Body of pancreas (tissue), 4 donors: ENCODE measurements at regions not wholly inside any gene's neighbourhood (a gene's known extent, or its start where the extent isn't known, plus 50 kb on each side); places are given as distances from the start of the nearest gene placed in this dataset.
"Not testable (repeated sequence)": the region's sequence is repeated elsewhere in the genome, so short reads cannot be mapped to it uniquely, and the experiment has no call there.

ENCODE experiments used
- ATAC-seq: fragments of 150-250 bp; one replicate; pipeline ENCODE4 v1.9.1; 2016
- DNase-seq, 4 donors: peaks; one replicate each; pipeline ENCODE4 v3.0.0-alpha.2; 2019
- H3K27ac ChIP-seq, 4 donors: fragments of 200-600 bp; sonication (generic); 1 replicate in 3 of 4; 2 replicates in 1 of 4; pipeline versions ENCODE4 v1.5.1 to v1.6.1; 2016 to 2019; ENCODE audit warnings: mild to moderate bottlenecking in 1 of 4, mixed read lengths in 1 of 4, moderate library complexity in 1 of 4
- H3K27me3 ChIP-seq, 2 donors: fragments of 200-600 bp; sonication (generic); one replicate each; pipeline ENCODE4 v1.6.0; 2016; ENCODE audit warnings: mild to moderate bottlenecking in 1 of 2
- H3K36me3 ChIP-seq, 2 donors: fragments of 200-600 bp; sonication (generic); replicated peaks in 1 of 2; 2 replicates each; pipeline ENCODE4 v1.5.1; 2016; ENCODE audit warnings: low read depth in 2 of 2; ENCODE audit not compliant: insufficient read depth in 1 of 2
- H3K4me1 ChIP-seq: fragments of 200-600 bp; sonication (generic); one replicate; pipeline ENCODE4 v1.6.0; 2016
- H3K4me3 ChIP-seq, 2 donors: fragments of 200-600 bp; sonication (generic); 1 replicate in 1 of 2; 2 replicates in 1 of 2; pipeline ENCODE4 v1.5.1; 2016 to 2019
- H3K9me3 ChIP-seq, 3 donors: fragments of 200-600 bp; sonication (generic); 1 replicate in 2 of 3; 2 replicates in 1 of 3; pipeline ENCODE4 v1.5.1; 2016
- POLR2A ChIP-seq, 3 donors: fragments of 450-650 bp; IDR thresholded peaks; one replicate each; pipeline ENCODE4 v1.6.1; 2016; ENCODE audit warnings: antibody characterized with exemption in 3 of 3, mild to moderate bottlenecking in 2 of 3
- WGBS, 2 donors: methylation state at CpG; one replicate each; pipeline ENCODE4 v1.1.5; 2017; 5-methylcytosine and 5-hydroxymethylcytosine counted together
- intact Hi-C: fragments of 100-400 bp; cut with DNase I; formaldehyde crosslinking; loops from one replicate; pipeline ENCODE4 v1.15.1; 2023
- TF ChIP-seq, protein P1 (sequence below), 7 experiments: fragments of 450-650 bp in 4 of 7; fragments of 200-600 bp in 3 of 7; sonication (generic) in 3 of 7; IDR thresholded peaks; one replicate each; pipeline ENCODE4 v1.5.1; 2016 to 2019; ENCODE audit warnings: antibody characterized with exemption in 7 of 7

DNA sequence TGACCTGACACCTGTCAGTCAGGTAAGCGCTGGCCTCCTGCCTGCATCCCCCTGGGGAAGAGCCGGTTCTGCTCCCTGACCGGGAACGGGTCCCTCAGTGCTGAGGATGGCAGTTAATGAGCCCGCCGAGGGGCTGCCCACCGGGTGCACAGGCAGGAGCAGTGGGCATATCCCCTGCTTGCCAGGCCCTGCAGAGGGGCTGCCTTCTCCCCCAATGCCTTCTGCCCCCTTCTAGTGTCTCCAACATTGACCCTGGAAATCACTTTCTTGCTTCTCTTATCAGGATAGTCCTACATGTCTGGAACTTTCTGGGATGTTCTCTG is 388.5 kb downstream of the SEC14L1 start:
- no peak for DNase-seq
- Histone ChIP-seq H3K36me3 (no peaks in the 10 kb centered on the region), H3K27ac (no peak overlapping the region), H3K4me3 (no peak overlapping the region), H3K9me3 (no peaks in the 10 kb centered on the region), H3K27me3 (peaks cover 0 to 2% of the 10 kb centered on the region in 2 donors), H3K4me1 (peaks cover 7% of the 10 kb centered on the region)
- intact Hi-C loops, result no loop called here
- TF ChIP-seq, protein P1, sequence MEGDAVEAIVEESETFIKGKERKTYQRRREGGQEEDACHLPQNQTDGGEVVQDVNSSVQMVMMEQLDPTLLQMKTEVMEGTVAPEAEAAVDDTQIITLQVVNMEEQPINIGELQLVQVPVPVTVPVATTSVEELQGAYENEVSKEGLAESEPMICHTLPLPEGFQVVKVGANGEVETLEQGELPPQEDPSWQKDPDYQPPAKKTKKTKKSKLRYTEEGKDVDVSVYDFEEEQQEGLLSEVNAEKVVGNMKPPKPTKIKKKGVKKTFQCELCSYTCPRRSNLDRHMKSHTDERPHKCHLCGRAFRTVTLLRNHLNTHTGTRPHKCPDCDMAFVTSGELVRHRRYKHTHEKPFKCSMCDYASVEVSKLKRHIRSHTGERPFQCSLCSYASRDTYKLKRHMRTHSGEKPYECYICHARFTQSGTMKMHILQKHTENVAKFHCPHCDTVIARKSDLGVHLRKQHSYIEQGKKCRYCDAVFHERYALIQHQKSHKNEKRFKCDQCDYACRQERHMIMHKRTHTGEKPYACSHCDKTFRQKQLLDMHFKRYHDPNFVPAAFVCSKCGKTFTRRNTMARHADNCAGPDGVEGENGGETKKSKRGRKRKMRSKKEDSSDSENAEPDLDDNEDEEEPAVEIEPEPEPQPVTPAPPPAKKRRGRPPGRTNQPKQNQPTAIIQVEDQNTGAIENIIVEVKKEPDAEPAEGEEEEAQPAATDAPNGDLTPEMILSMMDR (IDR thresholded peaks at IDR 0.05), result no peak
- no peak for TF ChIP-seq POLR2A (IDR thresholded peaks at IDR 0.05)
- ATAC-seq, result no peak
- 4 to 12% methylated on average over 7 of the region's 7 CpGs for WGBS, 2 donors

DNA sequence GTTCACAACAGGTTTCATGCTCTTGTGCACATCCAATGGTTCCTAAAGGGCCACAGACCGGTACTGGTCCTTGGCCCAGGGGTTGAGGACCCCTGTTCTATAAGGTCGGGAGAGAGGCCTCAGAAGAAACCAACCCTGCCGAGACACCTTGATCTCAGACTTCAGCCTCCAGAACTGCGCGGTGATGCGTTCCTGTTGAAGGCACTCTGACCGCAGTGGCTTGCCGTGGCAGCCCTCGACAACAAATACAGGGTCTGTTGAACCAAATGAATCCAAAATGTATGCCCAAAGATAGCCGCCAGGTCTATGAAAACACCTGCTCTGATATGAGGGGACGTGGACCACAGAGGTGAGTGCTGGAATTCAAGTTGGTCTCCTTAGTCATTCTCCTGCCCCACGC is 389.8 kb downstream of the SEC14L1 start:
- no peak for DNase-seq
- Histone ChIP-seq H3K4me3 (no peak overlapping the region), H3K27me3 (peaks cover 0 to 2% of the 10 kb centered on the region in 2 donors), H3K36me3 (no peaks in the 10 kb centered on the region), H3K27ac (no peak overlapping the region), H3K4me1 (peaks cover 7% of the 10 kb centered on the region), H3K9me3 (no peaks in the 10 kb centered on the region)
- intact Hi-C loops, result no loop called here
- ATAC-seq, result no peak
- TF ChIP-seq, protein P1 (IDR thresholded peaks at IDR 0.05), result no peak
- TF ChIP-seq POLR2A (IDR thresholded peaks at IDR 0.05), result no peak
- WGBS, 2 donors, result 75 to 84% methylated on average over 11 to 12 of the region's 12 CpGs

DNA sequence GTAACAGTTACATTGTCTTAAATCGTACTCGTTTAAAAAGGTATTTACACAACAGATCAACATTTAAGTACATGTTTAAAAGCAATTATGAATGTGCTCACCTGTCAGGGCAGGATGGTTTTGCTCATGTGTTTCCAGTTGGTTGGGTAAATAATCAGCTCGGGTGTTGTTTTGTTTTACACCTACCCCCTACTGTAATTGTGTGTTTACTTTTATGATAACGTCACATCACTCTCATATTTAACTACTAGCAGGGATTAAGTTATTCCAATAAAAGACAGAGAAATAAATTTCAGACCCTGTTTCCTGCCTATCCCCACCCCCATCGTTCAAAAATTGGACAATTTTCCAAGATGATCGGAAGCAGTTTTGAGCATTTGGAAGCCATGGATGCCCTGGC is 390.2 kb downstream of the SEC14L1 start:
- 52 to 53% methylated on average over 6 of the region's 6 CpGs for WGBS, 2 donors
- intact Hi-C loops, result no loop called here
- peaks cover 7% of the 10 kb centered on the region for H3K4me1 ChIP-seq
- no peaks in the 10 kb centered on the region for H3K36me3 ChIP-seq
- TF ChIP-seq POLR2A (IDR thresholded peaks at IDR 0.05), result no peak
- TF ChIP-seq, protein P1 (IDR thresholded peaks at IDR 0.05), result no peak
- ATAC-seq (no peak), DNase-seq (no peak)
- H3K9me3 ChIP-seq, result no peaks in the 10 kb centered on the region
- no peak overlapping the region for H3K27ac ChIP-seq
- peaks cover 0 to 2% of the 10 kb centered on the region in 2 donors for H3K27me3 ChIP-seq
- H3K4me3 ChIP-seq, result no peak overlapping the region

DNA sequence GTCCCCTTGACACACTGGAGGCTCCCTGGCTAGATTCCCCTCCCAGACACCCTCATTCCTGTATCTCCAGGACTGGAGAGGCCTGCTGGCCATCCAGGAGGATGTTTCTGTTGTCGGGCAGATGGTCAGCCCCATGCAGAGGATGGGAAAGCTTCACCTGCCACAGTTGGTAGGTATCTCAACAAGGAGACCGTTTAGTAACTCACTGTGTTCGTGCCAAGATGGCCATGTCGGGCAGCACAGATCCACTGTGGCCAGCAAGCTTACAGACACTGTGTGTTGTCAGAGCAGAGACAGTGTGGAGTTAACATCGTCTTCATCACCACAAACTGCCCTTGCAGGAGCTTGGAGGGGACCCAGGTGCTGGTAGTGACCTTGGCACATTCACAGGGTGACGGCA is 390.9 kb downstream of the SEC14L1 start:
- TF ChIP-seq, protein P1 (IDR thresholded peaks at IDR 0.05), result no peak
- no peak for TF ChIP-seq POLR2A (IDR thresholded peaks at IDR 0.05)
- Histone ChIP-seq H3K27me3 (peaks cover 0 to 2% of the 10 kb centered on the region in 2 donors), H3K4me1 (peaks cover 7% of the 10 kb centered on the region), H3K4me3 (no peak overlapping the region), H3K36me3 (no peaks in the 10 kb centered on the region), H3K9me3 (no peaks in the 10 kb centered on the region), H3K27ac (no peak overlapping the region)
- 64 to 83% methylated on average over 1 to 6 of the region's 6 CpGs for WGBS, 2 donors
- ATAC-seq (no peak), DNase-seq (no peak)
- intact Hi-C loops, result no loop called here

DNA sequence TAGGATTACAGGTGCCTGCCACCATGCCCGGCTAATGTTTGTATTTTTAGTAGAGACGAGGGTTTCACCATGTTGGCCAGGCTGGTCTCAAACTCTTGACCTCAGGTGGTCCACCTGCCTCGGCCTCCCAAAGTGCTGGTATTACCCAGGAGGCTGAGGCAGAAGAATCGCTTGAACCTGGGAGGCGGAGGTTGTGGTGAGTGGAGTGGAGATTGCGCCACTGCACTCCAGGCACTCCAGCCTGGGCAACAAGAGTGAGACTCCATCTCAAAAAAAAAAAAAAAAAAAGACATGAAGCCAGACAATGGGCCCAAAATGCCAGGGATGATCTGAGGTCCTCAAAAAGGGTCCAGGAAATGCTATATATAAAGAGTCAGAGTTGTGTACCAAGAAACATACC is 392.9 kb downstream of the SEC14L1 start:
- DNase-seq, intact Hi-C loops, ATAC-seq, H3K27me3 ChIP-seq, H3K27ac ChIP-seq, H3K4me1 ChIP-seq, H3K9me3 ChIP-seq, H3K36me3 ChIP-seq, H3K4me3 ChIP-seq: not testable (repeated sequence)
- 84 to 87% methylated on average over 3 to 6 of the region's 6 CpGs for WGBS, 2 donors
